WTC11 (cell line): ENCODE measurements at regions not wholly inside any gene's neighbourhood (a gene's known extent, or its start where the extent isn't known, plus 50 kb on each side); places are given as distances from the start of the nearest gene placed in this dataset.

Source experiments
- ATAC-seq: fragments of 200-7000 bp; cut with Tn5 transposase; 2 replicates; pipeline ENCODE4 v1.10.0; 2021; ENCODE audit warnings: mild to moderate bottlenecking, moderate library complexity
- CTCF ChIA-PET: fragments of 300-600 bp; sonication (Branson Sonifier 250); formaldehyde crosslinking; loops from one replicate; lab custom pipeline; 2021; ENCODE audit warnings: antibody characterized with exemption; lab: Charles Lee
- POLR2A ChIA-PET: fragments of 350-600 bp; sonication (Branson Sonifier 250); formaldehyde crosslinking; loops from one replicate; lab custom pipeline; 2021; ENCODE audit warnings: antibody characterized with exemption; lab: Charles Lee
- DNase-seq: peaks from one replicate; pipeline ENCODE4 v3.0.0; 2021; ENCODE audit warnings: low spot score
- H3K27ac Mint-ChIP-seq: 2 replicates; pipeline ENCODE4 v1.8.0; 2021; ENCODE audit warnings: mixed read lengths
- H3K27me3 Mint-ChIP-seq: 2 replicates; pipeline ENCODE4 v1.8.0; 2021; ENCODE audit warnings: low read depth, mild to moderate bottlenecking, moderate library complexity, mixed read lengths
- H3K36me3 Mint-ChIP-seq: 2 replicates; pipeline ENCODE4 v1.8.0; 2021; ENCODE audit warnings: mixed read lengths
- H3K4me1 Mint-ChIP-seq: 2 replicates; pipeline ENCODE4 v1.8.0; 2022; ENCODE audit warnings: mixed read lengths
- H3K4me3 Mint-ChIP-seq: 2 replicates; pipeline ENCODE4 v1.8.0; 2021; ENCODE audit warnings: mild to moderate bottlenecking, moderate library complexity, mixed read lengths
- H3K9me3 Mint-ChIP-seq: 2 replicates; pipeline ENCODE4 v1.8.0; 2021; ENCODE audit warnings: mixed read lengths
- CBFB ChIP-seq: sonication (generic); formaldehyde crosslinking; IDR thresholded peaks from 2 replicates; pipeline ENCODE4 v1.8.1; 2022; ENCODE audit warnings: mild to moderate bottlenecking, low read depth, missing genetic modification reagents
- E2F1 ChIP-seq: sonication (generic); formaldehyde crosslinking; IDR thresholded peaks from 2 replicates; pipeline ENCODE4 v1.8.0; 2022; ENCODE audit warnings: mild to moderate bottlenecking, missing genetic modification reagents
- E2F4 ChIP-seq: sonication (generic); formaldehyde crosslinking; IDR thresholded peaks from 2 replicates; pipeline ENCODE4 v1.8.1; 2022; ENCODE audit warnings: low read depth, mild to moderate bottlenecking, moderate library complexity, missing genetic modification reagents, borderline replicate concordance
- ELF4 ChIP-seq: sonication (generic); formaldehyde crosslinking; IDR thresholded peaks from 2 replicates; pipeline ENCODE4 v1.8.1; 2022; ENCODE audit warnings: low read depth, mild to moderate bottlenecking, moderate library complexity, missing genetic modification reagents
- ESRRA ChIP-seq: sonication (generic); formaldehyde crosslinking; IDR thresholded peaks from 2 replicates; pipeline ENCODE4 v1.8.1; 2022; ENCODE audit warnings: mild to moderate bottlenecking, missing genetic modification reagents, borderline replicate concordance
- FOXJ3 ChIP-seq: sonication (generic); formaldehyde crosslinking; IDR thresholded peaks from 2 replicates; pipeline ENCODE4 v1.9.0; 2021; ENCODE audit warnings: missing genetic modification reagents, mild to moderate bottlenecking, borderline replicate concordance
- FOXP1 ChIP-seq: sonication (generic); formaldehyde crosslinking; IDR thresholded peaks from 2 replicates; pipeline ENCODE4 v1.8.0; 2022; ENCODE audit warnings: missing genetic modification reagents, mild to moderate bottlenecking, moderate library complexity, borderline replicate concordance
- GABPB1 ChIP-seq: sonication (generic); formaldehyde crosslinking; IDR thresholded peaks from 2 replicates; pipeline ENCODE4 v1.8.1; 2023; ENCODE audit warnings: mild to moderate bottlenecking, missing genetic modification reagents
- IRF1 ChIP-seq: sonication (generic); formaldehyde crosslinking; IDR thresholded peaks from 2 replicates; pipeline ENCODE4 v1.8.0; 2023; ENCODE audit warnings: missing genetic modification reagents
- MAX ChIP-seq: sonication (generic); formaldehyde crosslinking; IDR thresholded peaks from 2 replicates; pipeline ENCODE4 v1.8.0; 2022; ENCODE audit warnings: mild to moderate bottlenecking, missing genetic modification reagents
- MXD4 ChIP-seq: fragments of 250-450 bp; sonication (Bioruptor Pico); IDR thresholded peaks from 2 replicates; pipeline ENCODE4 v1.8.0; 2021; ENCODE audit warnings: mild to moderate bottlenecking, moderate library complexity, borderline replicate concordance
- NFE2L1 ChIP-seq: sonication (generic); formaldehyde crosslinking; IDR thresholded peaks from 2 replicates; pipeline ENCODE4 v1.8.1; 2023; ENCODE audit warnings: missing genetic modification reagents
- NR2C2 ChIP-seq: sonication (generic); formaldehyde crosslinking; IDR thresholded peaks from 2 replicates; pipeline ENCODE4 v1.8.0; 2022; ENCODE audit warnings: mild to moderate bottlenecking, missing genetic modification reagents
- NR3C1 ChIP-seq: sonication (generic); formaldehyde crosslinking; conservative IDR thresholded peaks from 2 replicates; pipeline ENCODE4 v1.8.1; 2023; ENCODE audit warnings: low read depth, mild to moderate bottlenecking, missing genetic modification reagents
- RORB ChIP-seq: fragments of 250-450 bp; sonication (Bioruptor Pico); IDR thresholded peaks from 2 replicates; pipeline ENCODE4 v1.9.0; 2021; ENCODE audit warnings: mild to moderate bottlenecking
- SMAD3 ChIP-seq: sonication (generic); formaldehyde crosslinking; IDR thresholded peaks from 2 replicates; pipeline ENCODE4 v1.8.0; 2022; ENCODE audit warnings: missing genetic modification reagents, mild to moderate bottlenecking, borderline replicate concordance
- SMAD4 ChIP-seq: sonication (generic); formaldehyde crosslinking; IDR thresholded peaks from 2 replicates; pipeline ENCODE4 v1.8.0; 2022; ENCODE audit warnings: mild to moderate bottlenecking, missing genetic modification reagents
- STAT6 ChIP-seq: sonication (generic); formaldehyde crosslinking; conservative IDR thresholded peaks from 2 replicates; pipeline ENCODE4 v1.8.1; 2023; ENCODE audit warnings: mild to moderate bottlenecking, low read depth, missing genetic modification reagents, moderate library complexity
- TCF7 ChIP-seq: sonication (generic); formaldehyde crosslinking; IDR thresholded peaks from 2 replicates; pipeline ENCODE4 v1.8.0; 2022; ENCODE audit warnings: mild to moderate bottlenecking, low read depth, missing genetic modification reagents, moderate library complexity
- ZBTB43 ChIP-seq: sonication (generic); formaldehyde crosslinking; IDR thresholded peaks from 2 replicates; pipeline ENCODE4 v1.8.1; 2023; ENCODE audit warnings: mild to moderate bottlenecking, missing genetic modification reagents
- ZMAT4 ChIP-seq: fragments of 250-450 bp; sonication (Bioruptor Pico); IDR thresholded peaks from 2 replicates; pipeline ENCODE4 v1.9.0; 2021; ENCODE audit warnings: mild to moderate bottlenecking
- ZNF512 ChIP-seq: sonication (generic); formaldehyde crosslinking; IDR thresholded peaks from 2 replicates; pipeline ENCODE4 v1.8.1; 2022; ENCODE audit warnings: missing genetic modification reagents, borderline replicate concordance

- ChIA-PET POLR2A (no interaction called here), CTCF (no interaction called here)
- Mint-ChIP-seq H3K27ac (no peak overlapping the region), H3K9me3 (peaks cover 11% of the 10 kb centered on the region; the same call in 1 of the 2 replicates), H3K27me3 (no peaks in the 10 kb centered on the region), H3K4me3 (no peak overlapping the region), H3K4me1 (peaks cover 9% of the 10 kb centered on the region), H3K36me3 (no peaks in the 10 kb centered on the region)
- no peak for TF ChIP-seq GABPB1
- TF ChIP-seq FOXP1: no peak
- ATAC-seq (no peak), DNase-seq (no peak)
Observed at GRCh38 chr16:49078571-49078970, 203.1 kb downstream of the CBLN1 start.

- no peak for DNase-seq
- ChIA-PET CTCF (no interaction called here), POLR2A (no interaction called here)
- H3K36me3 Mint-ChIP-seq: no peaks in the 10 kb centered on the region
- TF ChIP-seq SMAD3: no peak
- no peak for TF ChIP-seq MXD4 (CRISPR knock-in tag)
- TF ChIP-seq TCF7 (CRISPR knock-in tag): no peak
- TF ChIP-seq STAT6 (CRISPR knock-in tag): no peak
- no peak for TF ChIP-seq IRF1 (CRISPR knock-in tag)
- TF ChIP-seq NR2C2 (CRISPR knock-in tag): no peak
- TF ChIP-seq CBFB: no peak
- TF ChIP-seq E2F1 (CRISPR knock-in tag): no peak
- no peak for TF ChIP-seq NFE2L1 (CRISPR knock-in tag)
- TF ChIP-seq ZBTB43 (CRISPR knock-in tag): no peak
- no peak for TF ChIP-seq SMAD4 (CRISPR knock-in tag)
- no peak for TF ChIP-seq FOXJ3 (CRISPR knock-in tag)
- TF ChIP-seq RORB (CRISPR knock-in tag): no peak
- no peak for TF ChIP-seq E2F4 (CRISPR knock-in tag)
- no peak for TF ChIP-seq ESRRA
- TF ChIP-seq NR3C1 (CRISPR knock-in tag): no peak
- TF ChIP-seq ZMAT4 (CRISPR knock-in tag): no peak
- no peak for TF ChIP-seq ZNF512 (CRISPR knock-in tag)
- no peak for TF ChIP-seq ELF4 (CRISPR knock-in tag)
- no peak for TF ChIP-seq MAX (CRISPR knock-in tag)
- H3K9me3 Mint-ChIP-seq: peaks cover 11% of the 10 kb centered on the region; the same call in 1 of the 2 replicates
- H3K27ac Mint-ChIP-seq: no peak overlapping the region
- ATAC-seq: no peak
- H3K27me3 Mint-ChIP-seq: no peaks in the 10 kb centered on the region
- H3K4me1 Mint-ChIP-seq: peaks cover 9% of the 10 kb centered on the region
- no peak overlapping the region for H3K4me3 Mint-ChIP-seq
Observed at GRCh38 chr16:49078104-49078503, 203.5 kb downstream of the CBLN1 start.
